ENCODE measurements at regions not wholly inside any gene's neighbourhood (a gene's known extent, or its start where the extent isn't known, plus 50 kb on each side); places are given as distances from the start of the nearest gene placed in this dataset.

GRCh38 chr4:152197211-152197610 is 338.7 kb downstream of the FBXW7 start:
- H3K4me1 ChIP-seq: no peaks in the 10 kb centered on the region
- H3K4me3 ChIP-seq: no peak overlapping the region
- H3K36me3 ChIP-seq: no peaks in the 10 kb centered on the region
- ATAC-seq (no peak), DNase-seq (no peak)
- H3K27me3 ChIP-seq (ENCODE audit: low read depth): no peaks in the 10 kb centered on the region
- H3K9me3 ChIP-seq: no peaks in the 10 kb centered on the region
- no peak overlapping the region for H3K27ac ChIP-seq
- TF ChIP-seq, protein P1, sequence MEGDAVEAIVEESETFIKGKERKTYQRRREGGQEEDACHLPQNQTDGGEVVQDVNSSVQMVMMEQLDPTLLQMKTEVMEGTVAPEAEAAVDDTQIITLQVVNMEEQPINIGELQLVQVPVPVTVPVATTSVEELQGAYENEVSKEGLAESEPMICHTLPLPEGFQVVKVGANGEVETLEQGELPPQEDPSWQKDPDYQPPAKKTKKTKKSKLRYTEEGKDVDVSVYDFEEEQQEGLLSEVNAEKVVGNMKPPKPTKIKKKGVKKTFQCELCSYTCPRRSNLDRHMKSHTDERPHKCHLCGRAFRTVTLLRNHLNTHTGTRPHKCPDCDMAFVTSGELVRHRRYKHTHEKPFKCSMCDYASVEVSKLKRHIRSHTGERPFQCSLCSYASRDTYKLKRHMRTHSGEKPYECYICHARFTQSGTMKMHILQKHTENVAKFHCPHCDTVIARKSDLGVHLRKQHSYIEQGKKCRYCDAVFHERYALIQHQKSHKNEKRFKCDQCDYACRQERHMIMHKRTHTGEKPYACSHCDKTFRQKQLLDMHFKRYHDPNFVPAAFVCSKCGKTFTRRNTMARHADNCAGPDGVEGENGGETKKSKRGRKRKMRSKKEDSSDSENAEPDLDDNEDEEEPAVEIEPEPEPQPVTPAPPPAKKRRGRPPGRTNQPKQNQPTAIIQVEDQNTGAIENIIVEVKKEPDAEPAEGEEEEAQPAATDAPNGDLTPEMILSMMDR (IDR thresholded peaks at IDR 0.05): no peak
- intact Hi-C loops (cut with DNase I): no loop called here

- H3K27me3 ChIP-seq (ENCODE audit: low read depth): no peaks in the 10 kb centered on the region
- no peak overlapping the region for H3K4me3 ChIP-seq
- no peak overlapping the region for H3K27ac ChIP-seq
- H3K36me3 ChIP-seq: no peaks in the 10 kb centered on the region
- no peak for ATAC-seq
- DNase-seq: no peak
- no peaks in the 10 kb centered on the region for H3K4me1 ChIP-seq
- H3K9me3 ChIP-seq: no peaks in the 10 kb centered on the region
- TF ChIP-seq, protein P1 (IDR thresholded peaks at IDR 0.05): no peak
- intact Hi-C loops (cut with DNase I): no loop called here
Measured at GRCh38 chr4:152195888-152196287, 340.0 kb downstream of the FBXW7 start.

DNA sequence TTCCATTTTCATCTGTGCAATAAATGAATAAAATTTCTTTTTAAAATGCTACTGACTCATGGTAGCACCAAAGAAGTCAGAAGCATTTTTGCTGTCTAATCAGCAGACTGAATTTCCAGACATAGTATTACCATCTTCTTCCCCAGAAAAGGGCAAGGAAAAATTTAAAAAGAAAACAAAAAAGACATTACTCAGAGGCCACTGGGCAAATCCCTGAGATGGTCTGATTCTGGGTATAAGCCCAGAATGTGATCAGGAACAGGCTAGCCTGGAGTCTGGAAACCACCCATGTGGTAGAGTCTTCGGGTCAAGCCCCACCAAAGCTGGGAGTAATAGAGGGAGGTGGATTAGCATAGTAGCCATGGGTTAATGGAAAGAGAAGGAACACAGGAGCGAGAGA is 342.8 kb downstream of the FBXW7 start:
- TF ChIP-seq, protein P1 (IDR thresholded peaks at IDR 0.05): no peak
- Histone ChIP-seq H3K4me3 (no peak overlapping the region), H3K27me3 (ENCODE audit: low read depth) (no peaks in the 10 kb centered on the region), H3K36me3 (no peaks in the 10 kb centered on the region), H3K4me1 (no peaks in the 10 kb centered on the region), H3K27ac (no peak overlapping the region), H3K9me3 (no peaks in the 10 kb centered on the region)
- intact Hi-C loops (cut with DNase I): no loop called here
- DNase-seq (no peak), ATAC-seq (no peak)

DNA sequence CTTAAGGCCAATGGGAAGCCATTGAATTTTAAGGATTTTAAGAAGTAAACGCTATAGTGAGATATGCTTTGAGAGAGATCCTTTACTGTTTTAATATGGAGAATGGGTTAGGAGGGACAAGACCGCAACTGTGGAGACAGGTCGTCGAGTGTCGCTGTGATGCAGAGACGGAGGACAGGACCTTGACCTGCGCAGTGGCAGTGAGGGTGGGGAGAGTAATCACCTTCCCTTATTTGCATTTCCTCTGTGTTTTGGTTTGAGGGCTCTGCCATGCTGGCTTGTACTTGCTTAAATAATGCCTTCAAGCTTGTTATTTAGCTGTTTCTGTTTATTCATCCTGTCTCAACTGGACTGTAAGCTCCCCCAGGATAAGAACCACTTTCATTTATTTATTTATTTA is 345.0 kb downstream of the FBXW7 start:
- DNase-seq (no peak), ATAC-seq (no peak)
- Histone ChIP-seq H3K27me3 (ENCODE audit: low read depth) (no peaks in the 10 kb centered on the region), H3K4me1 (no peaks in the 10 kb centered on the region), H3K4me3 (no peak overlapping the region), H3K9me3 (no peaks in the 10 kb centered on the region), H3K36me3 (no peaks in the 10 kb centered on the region), H3K27ac (no peak overlapping the region)
- intact Hi-C loops (cut with DNase I): no loop called here
- TF ChIP-seq, protein P1 (IDR thresholded peaks at IDR 0.05): no peak

DNA sequence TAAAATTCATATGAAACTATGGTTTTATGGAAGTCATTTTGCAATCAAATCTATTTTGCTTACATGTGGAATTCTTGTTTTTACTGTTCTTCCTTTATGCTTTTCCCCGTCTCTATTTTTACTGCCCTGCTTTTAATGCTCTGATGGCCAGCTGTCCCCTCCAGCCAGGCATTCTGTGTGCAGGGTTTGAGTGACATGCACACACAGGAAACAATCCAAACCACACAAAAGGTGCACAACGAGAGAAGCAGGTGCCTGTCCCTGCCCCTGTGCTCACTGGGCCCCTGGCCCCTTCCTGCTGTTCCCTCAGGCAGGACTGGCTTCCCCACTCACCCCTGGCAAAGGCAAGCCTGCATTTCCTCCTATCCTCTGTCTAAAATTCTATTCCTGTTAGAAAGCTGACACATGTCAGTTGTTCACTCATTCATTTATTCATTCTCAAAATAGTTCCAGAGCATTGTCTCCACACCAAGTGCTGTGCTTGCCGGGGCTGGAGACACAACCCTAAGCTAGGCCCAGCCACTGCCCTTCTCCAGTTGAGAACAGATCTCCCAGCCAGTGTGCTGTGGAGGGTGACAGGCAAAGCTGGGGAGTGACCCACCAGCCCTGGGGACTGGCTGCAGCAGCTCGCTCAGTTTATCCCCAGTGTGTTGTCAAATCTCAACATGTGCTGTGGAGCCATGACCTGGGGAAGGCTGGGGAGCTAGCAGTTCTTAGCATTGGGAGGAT is 346.3 kb downstream of the FBXW7 start:
- Histone ChIP-seq H3K4me3 (no peak overlapping the region), H3K36me3 (no peaks in the 10 kb centered on the region), H3K27me3 (ENCODE audit: low read depth) (no peaks in the 10 kb centered on the region), H3K27ac (no peak overlapping the region), H3K9me3 (no peaks in the 10 kb centered on the region), H3K4me1 (no peaks in the 10 kb centered on the region)
- no peak for ATAC-seq
- no peak for DNase-seq
- TF ChIP-seq, protein P1 (IDR thresholded peaks at IDR 0.05): no peak
- intact Hi-C loops (cut with DNase I): no loop called here
